OCI-LY7 (cell line): ENCODE measurements at regions not wholly inside any gene's neighbourhood (a gene's known extent, or its start where the extent isn't known, plus 50 kb on each side); places are given as distances from the start of the nearest gene placed in this dataset.

Experiments used
- EZH2phosphoT487 ChIP-seq: fragments of 200-600 bp; sonication (generic); IDR thresholded peaks from 2 replicates; pipeline ENCODE4 v1.6.1; 2018; ENCODE audit warnings: low read depth, borderline replicate concordance, mild to moderate bottlenecking, mixed run types, antibody characterized with exemption, low read length, moderate library complexity, mixed read lengths
- TF ChIP-seq, protein P1 (sequence below): fragments of 200-600 bp; sonication (generic); conservative IDR thresholded peaks from 2 replicates; pipeline ENCODE4 v1.5.1; 2014; ENCODE audit warnings: mild to moderate bottlenecking, antibody characterized with exemption, low read length, moderate library complexity, mixed read lengths

DNA sequence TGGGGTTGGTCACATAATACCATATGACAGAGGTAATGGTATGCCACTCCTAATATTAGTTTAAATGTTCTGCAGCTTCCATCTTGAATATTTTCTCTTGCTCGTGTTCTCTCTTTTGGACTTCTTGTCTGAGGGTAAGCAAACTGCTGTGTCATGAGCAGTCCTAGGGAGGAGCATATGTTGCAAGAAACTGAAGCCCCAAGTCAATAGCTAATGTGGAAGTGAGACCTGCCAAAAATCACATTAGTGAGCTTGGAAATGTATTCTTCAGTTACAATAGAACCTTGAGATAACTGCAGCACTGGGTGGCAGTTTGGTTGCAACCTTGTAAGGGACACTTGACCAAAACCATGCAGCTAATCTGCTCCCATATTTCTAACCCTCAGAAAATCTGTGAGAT is 178.2 kb upstream of the IMPG1 start:
- TF ChIP-seq, protein P1, sequence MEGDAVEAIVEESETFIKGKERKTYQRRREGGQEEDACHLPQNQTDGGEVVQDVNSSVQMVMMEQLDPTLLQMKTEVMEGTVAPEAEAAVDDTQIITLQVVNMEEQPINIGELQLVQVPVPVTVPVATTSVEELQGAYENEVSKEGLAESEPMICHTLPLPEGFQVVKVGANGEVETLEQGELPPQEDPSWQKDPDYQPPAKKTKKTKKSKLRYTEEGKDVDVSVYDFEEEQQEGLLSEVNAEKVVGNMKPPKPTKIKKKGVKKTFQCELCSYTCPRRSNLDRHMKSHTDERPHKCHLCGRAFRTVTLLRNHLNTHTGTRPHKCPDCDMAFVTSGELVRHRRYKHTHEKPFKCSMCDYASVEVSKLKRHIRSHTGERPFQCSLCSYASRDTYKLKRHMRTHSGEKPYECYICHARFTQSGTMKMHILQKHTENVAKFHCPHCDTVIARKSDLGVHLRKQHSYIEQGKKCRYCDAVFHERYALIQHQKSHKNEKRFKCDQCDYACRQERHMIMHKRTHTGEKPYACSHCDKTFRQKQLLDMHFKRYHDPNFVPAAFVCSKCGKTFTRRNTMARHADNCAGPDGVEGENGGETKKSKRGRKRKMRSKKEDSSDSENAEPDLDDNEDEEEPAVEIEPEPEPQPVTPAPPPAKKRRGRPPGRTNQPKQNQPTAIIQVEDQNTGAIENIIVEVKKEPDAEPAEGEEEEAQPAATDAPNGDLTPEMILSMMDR, result no peak
- no peak for TF ChIP-seq EZH2phosphoT487
